A673 (cell line): ENCODE measurements at regions not wholly inside any gene's neighbourhood (a gene's known extent, or its start where the extent isn't known, plus 50 kb on each side); places are given as distances from the start of the nearest gene placed in this dataset.

Experiments
- BruUV-seq: library from RNA; stranded (reverse); fragments of 400-500 nt; replicated peaks from 2 replicates; lab custom pipeline; 2021; lab: Mats Ljungman, UMichigan
- CTCF ChIA-PET: fragments of 300-600 bp; sonication (Branson Sonifier 250); formaldehyde crosslinking; loops from one replicate; lab custom pipeline; 2022; ENCODE audit warnings: antibody characterized with exemption; lab: Charles Lee
- POLR2A ChIA-PET: fragments of 300-600 bp; sonication (Branson Sonifier 250); formaldehyde crosslinking; loops from one replicate; lab custom pipeline; 2022; ENCODE audit warnings: antibody characterized with exemption; ENCODE audit not compliant: low non-redundant PET; lab: Charles Lee
- DNase-seq: peaks from one replicate; pipeline ENCODE4 v3.0.0-alpha.2; 2015; ENCODE audit warnings: low spot score
- H3K27ac ChIP-seq: fragments of 200-600 bp; sonication (generic); 2 replicates; pipeline ENCODE4 v1.5.1; 2016; ENCODE audit warnings: mixed run types, low read depth, mild to moderate bottlenecking, mixed read lengths, antibody characterized with exemption, low read length; ENCODE audit not compliant: poor library complexity, severe bottlenecking
- H3K27me3 ChIP-seq: fragments of 200-600 bp; sonication (generic); replicated peaks from 2 replicates; pipeline ENCODE4 v1.6.1; 2017; ENCODE audit warnings: mixed run types, low read depth, mild to moderate bottlenecking, mixed read lengths, antibody characterized with exemption, low read length; ENCODE audit not compliant: insufficient read depth, poor library complexity
- H3K36me3 ChIP-seq: fragments of 200-600 bp; sonication (generic); 2 replicates; pipeline ENCODE4 v1.6.1; 2016; ENCODE audit warnings: mixed run types, mild to moderate bottlenecking, mixed read lengths, antibody characterized with exemption, low read length; ENCODE audit not compliant: insufficient read depth, poor library complexity, severe bottlenecking
- H3K4me1 ChIP-seq: fragments of 200-600 bp; sonication (generic); 2 replicates; pipeline ENCODE4 v1.6.1; 2017; ENCODE audit warnings: mixed run types, mild to moderate bottlenecking, mixed read lengths, antibody characterized with exemption, low read length; ENCODE audit not compliant: insufficient read depth, poor library complexity, severe bottlenecking
- H3K4me3 ChIP-seq: fragments of 200-600 bp; sonication (generic); 2 replicates; pipeline ENCODE4 v1.5.1; 2016; ENCODE audit warnings: low read depth, mixed run types, mild to moderate bottlenecking, mixed read lengths, low read length; ENCODE audit not compliant: poor library complexity, severe bottlenecking
- H3K9me3 ChIP-seq: fragments of 200-600 bp; sonication (generic); 2 replicates; pipeline ENCODE4 v1.6.1; 2016; ENCODE audit warnings: mixed run types, low read depth, mild to moderate bottlenecking, mixed read lengths, antibody characterized with exemption, low read length; ENCODE audit not compliant: poor library complexity, severe bottlenecking
- CTCF ChIP-seq: fragments of 300-800, 200-600 bp; sonication (generic); conservative IDR thresholded peaks from 2 replicates; pipeline ENCODE4 v1.5.1; 2017; ENCODE audit warnings: low read depth, mild to moderate bottlenecking, antibody characterized with exemption, low read length, moderate library complexity, mixed read lengths
- EZH2 ChIP-seq: fragments of 200-600 bp; sonication (generic); IDR thresholded peaks from 2 replicates; pipeline ENCODE4 v1.6.1; 2017; ENCODE audit warnings: borderline replicate concordance, low read depth, mild to moderate bottlenecking, mixed read lengths, antibody characterized with exemption, low read length; ENCODE audit not compliant: poor library complexity, severe bottlenecking
- intact Hi-C: fragments of 100-400 bp; cut with micrococcal nuclease; formaldehyde crosslinking; loops from one replicate; pipeline ENCODE4 v1.10.0; 2022; ENCODE audit not compliant: unreplicated experiment

GRCh38 chr14:61106959-61107641 is 126.1 kb downstream of the SLC38A6 start:
- Histone ChIP-seq H3K4me1 (peaks cover 90% of the 10 kb centered on the region), H3K9me3 (no peaks in the 10 kb centered on the region), H3K27ac (peak overlapping the region; percentile 51), H3K4me3 (no peak overlapping the region), H3K36me3 (no peaks in the 10 kb centered on the region), H3K27me3 (no peaks in the 10 kb centered on the region)
- peak; percentile 94 for DNase-seq
- ChIA-PET CTCF (no interaction called here), POLR2A (no interaction called here)
- TF ChIP-seq EZH2 (no peak), CTCF (peak; percentile 48; the same call in 1 of the 2 replicates)
- intact Hi-C loops = loop anchor here (5.0 kb wide), 1 partner anchor 40 kb away; no protein-coding TSS in a partner anchor
- BruUV-seq = no TSS peak

GRCh38 chr14:61106271-61106958 is 125.4 kb downstream of the SLC38A6 start:
- intact Hi-C loops = loop anchor here (5.0 kb wide), 1 partner anchor 41 kb away; no protein-coding TSS in a partner anchor
- Histone ChIP-seq H3K4me3 (no peak overlapping the region), H3K27me3 (no peaks in the 10 kb centered on the region), H3K36me3 (no peaks in the 10 kb centered on the region), H3K27ac (peak overlapping the region; percentile 51), H3K9me3 (no peaks in the 10 kb centered on the region), H3K4me1 (peaks cover 90% of the 10 kb centered on the region)
- TF ChIP-seq CTCF = no peak
- no peak for TF ChIP-seq EZH2
- no TSS peak for BruUV-seq
- ChIA-PET CTCF (no interaction called here), POLR2A (no interaction called here)
- DNase-seq = no peak

GRCh38 chr14:61104358-61104757 is 123.3 kb downstream of the SLC38A6 start:
- no TSS peak for BruUV-seq
- H3K9me3 ChIP-seq = peaks cover under 1% of the 10 kb centered on the region
- H3K4me1 ChIP-seq = peaks cover 80% of the 10 kb centered on the region
- POLR2A ChIA-PET = interaction anchor here (1.0 kb wide), 1 partner anchor 9 kb away, joined by 3 read pairs; no protein-coding TSS in a partner anchor
- CTCF ChIA-PET = no interaction called here
- intact Hi-C loops = loop anchor here (5.0 kb wide), 4 partner anchors 72 to 477 kb away; no protein-coding TSS in a partner anchor
- no peak for TF ChIP-seq EZH2
- no peak for TF ChIP-seq CTCF
- H3K27ac ChIP-seq = peak overlapping the region; percentile 96
- no peaks in the 10 kb centered on the region for H3K27me3 ChIP-seq
- DNase-seq = no peak
- H3K4me3 ChIP-seq = no peak overlapping the region
- no peaks in the 10 kb centered on the region for H3K36me3 ChIP-seq
